OCI-LY7 (cell line): ENCODE measurements at regions not wholly inside any gene's neighbourhood (a gene's known extent, or its start where the extent isn't known, plus 50 kb on each side); places are given as distances from the start of the nearest gene placed in this dataset.

Source experiments
- BruUV-seq: library from RNA; stranded (reverse); fragments of 400-500 nt; replicated peaks from 2 replicates; lab custom pipeline; 2021; lab: Mats Ljungman, UMichigan
- CTCF ChIA-PET: fragments of 300-600 bp; sonication (Branson Sonifier 250); formaldehyde crosslinking; loops from one replicate; lab custom pipeline; 2022; ENCODE audit warnings: antibody characterized with exemption; ENCODE audit not compliant: unreplicated experiment; lab: Charles Lee
- POLR2A ChIA-PET: fragments of 300-600 bp; sonication (Branson Sonifier 250); formaldehyde crosslinking; loops from one replicate; lab custom pipeline; 2022; ENCODE audit warnings: antibody characterized with exemption; lab: Charles Lee
- DNase-seq: peaks from one replicate; pipeline ENCODE4 v3.0.0-alpha.2; 2015; ENCODE audit warnings: low spot score
- H2AFZ ChIP-seq: fragments of 200-600 bp; sonication (generic), shearing (Covaris generic); 2 replicates; pipeline ENCODE4 v1.6.1; 2014; ENCODE audit warnings: mild to moderate bottlenecking, antibody characterized with exemption, low read length, moderate library complexity
- H3K27ac ChIP-seq: fragments of 200-600 bp; sonication (generic); 2 replicates; pipeline ENCODE4 v1.5.1; 2014; ENCODE audit warnings: mixed run types, low read depth, mild to moderate bottlenecking, moderate library complexity, low read length, inconsistent platforms; ENCODE audit not compliant: poor library complexity, severe bottlenecking
- H3K36me3 ChIP-seq: fragments of 200-600 bp; sonication (generic); 2 replicates; pipeline ENCODE4 v1.6.1; 2014; ENCODE audit warnings: mild to moderate bottlenecking, antibody characterized with exemption, low read length, moderate library complexity, mixed read lengths; ENCODE audit not compliant: insufficient read depth
- H3K4me1 ChIP-seq: fragments of 200-600 bp; sonication (generic); 2 replicates; pipeline ENCODE4 v1.5.1; 2014; ENCODE audit warnings: mild to moderate bottlenecking, low read length; ENCODE audit not compliant: insufficient read depth, poor library complexity, severe bottlenecking
- H3K4me2 ChIP-seq: fragments of 200-600 bp; sonication (generic); 2 replicates; pipeline ENCODE4 v1.6.1; 2014; ENCODE audit warnings: mild to moderate bottlenecking, low read length
- H3K4me3 ChIP-seq: fragments of 200-600 bp; sonication (generic); 2 replicates; pipeline ENCODE4 v1.5.1; 2014; ENCODE audit warnings: mild to moderate bottlenecking, low read depth, low read length; ENCODE audit not compliant: poor library complexity, severe bottlenecking
- H3K79me2 ChIP-seq: fragments of 200-600 bp; sonication (generic); 2 replicates; pipeline ENCODE4 v1.6.1; 2016; ENCODE audit warnings: low read depth, mild to moderate bottlenecking, low read length, moderate library complexity, mixed read lengths; ENCODE audit not compliant: insufficient read depth
- H3K9me2 ChIP-seq: fragments of 200-600 bp; sonication (generic); 2 replicates; pipeline ENCODE4 v1.6.1; 2016; ENCODE audit warnings: mild to moderate bottlenecking, low read length, mixed read lengths; ENCODE audit not compliant: insufficient read depth
- H3K9me3 ChIP-seq: fragments of 200-600 bp; sonication (generic); 2 replicates; pipeline ENCODE4 v1.6.1; 2014; ENCODE audit warnings: mild to moderate bottlenecking, mixed run types, low read length, mixed read lengths
- H4K20me1 ChIP-seq: fragments of 200-600 bp; sonication (generic); 2 replicates; pipeline ENCODE4 v1.6.1; 2014; ENCODE audit warnings: mild to moderate bottlenecking, antibody characterized with exemption, low read length, moderate library complexity, mixed read lengths; ENCODE audit not compliant: insufficient read depth
- EZH2phosphoT487 ChIP-seq: fragments of 200-600 bp; sonication (generic); IDR thresholded peaks from 2 replicates; pipeline ENCODE4 v1.6.1; 2018; ENCODE audit warnings: low read depth, borderline replicate concordance, mild to moderate bottlenecking, mixed run types, antibody characterized with exemption, low read length, moderate library complexity, mixed read lengths
- intact Hi-C: fragments of 100-400 bp; cut with micrococcal nuclease; formaldehyde crosslinking; loops from one replicate; pipeline ENCODE4 v1.10.0; 2022; ENCODE audit not compliant: unreplicated experiment
- TF ChIP-seq, protein P1 (sequence below): fragments of 200-600 bp; sonication (generic); conservative IDR thresholded peaks from 2 replicates; pipeline ENCODE4 v1.5.1; 2014; ENCODE audit warnings: mild to moderate bottlenecking, antibody characterized with exemption, low read length, moderate library complexity, mixed read lengths

DNA sequence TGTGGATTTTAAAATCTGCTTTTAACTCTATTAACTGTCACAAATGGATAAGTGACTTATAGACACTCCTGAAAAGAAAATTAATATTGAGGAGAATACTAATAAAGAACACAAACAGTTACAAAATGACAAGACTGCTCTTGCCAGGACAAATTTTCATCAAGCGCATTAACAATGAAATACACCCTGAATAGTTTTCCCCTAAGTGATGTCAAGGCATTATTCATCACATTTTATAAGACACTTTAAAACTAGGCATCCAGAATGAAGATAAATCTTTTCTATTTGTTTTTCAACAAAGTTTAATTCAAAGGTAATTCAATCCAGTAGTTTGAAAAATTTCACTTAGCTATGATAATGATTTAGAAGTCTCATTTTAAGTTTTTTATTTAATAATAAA lies 110.5 kb upstream of the SEC61G start:
- H4K20me1 ChIP-seq: no peaks in the 10 kb centered on the region
- DNase-seq: no peak
- no peak overlapping the region for H3K4me2 ChIP-seq
- no peak overlapping the region for H3K4me3 ChIP-seq
- no peak overlapping the region for H3K27ac ChIP-seq
- H2AFZ ChIP-seq: no peak overlapping the region
- H3K9me3 ChIP-seq: no peaks in the 10 kb centered on the region
- no peaks in the 10 kb centered on the region for H3K4me1 ChIP-seq
- ChIA-PET POLR2A (no interaction called here), CTCF (no interaction called here)
- TF ChIP-seq, protein P1, sequence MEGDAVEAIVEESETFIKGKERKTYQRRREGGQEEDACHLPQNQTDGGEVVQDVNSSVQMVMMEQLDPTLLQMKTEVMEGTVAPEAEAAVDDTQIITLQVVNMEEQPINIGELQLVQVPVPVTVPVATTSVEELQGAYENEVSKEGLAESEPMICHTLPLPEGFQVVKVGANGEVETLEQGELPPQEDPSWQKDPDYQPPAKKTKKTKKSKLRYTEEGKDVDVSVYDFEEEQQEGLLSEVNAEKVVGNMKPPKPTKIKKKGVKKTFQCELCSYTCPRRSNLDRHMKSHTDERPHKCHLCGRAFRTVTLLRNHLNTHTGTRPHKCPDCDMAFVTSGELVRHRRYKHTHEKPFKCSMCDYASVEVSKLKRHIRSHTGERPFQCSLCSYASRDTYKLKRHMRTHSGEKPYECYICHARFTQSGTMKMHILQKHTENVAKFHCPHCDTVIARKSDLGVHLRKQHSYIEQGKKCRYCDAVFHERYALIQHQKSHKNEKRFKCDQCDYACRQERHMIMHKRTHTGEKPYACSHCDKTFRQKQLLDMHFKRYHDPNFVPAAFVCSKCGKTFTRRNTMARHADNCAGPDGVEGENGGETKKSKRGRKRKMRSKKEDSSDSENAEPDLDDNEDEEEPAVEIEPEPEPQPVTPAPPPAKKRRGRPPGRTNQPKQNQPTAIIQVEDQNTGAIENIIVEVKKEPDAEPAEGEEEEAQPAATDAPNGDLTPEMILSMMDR: no peak
- no peak for TF ChIP-seq EZH2phosphoT487
- intact Hi-C loops: no loop called here
- no peaks in the 10 kb centered on the region for H3K9me2 ChIP-seq
- no peaks in the 10 kb centered on the region for H3K79me2 ChIP-seq
- BruUV-seq: no TSS peak
- no peaks in the 10 kb centered on the region for H3K36me3 ChIP-seq

- Histone ChIP-seq H3K27ac (no peak overlapping the region), H4K20me1 (no peaks in the 10 kb centered on the region), H3K4me3 (no peak overlapping the region), H3K4me1 (no peaks in the 10 kb centered on the region), H3K79me2 (no peaks in the 10 kb centered on the region), H3K36me3 (no peaks in the 10 kb centered on the region), H3K9me2 (no peaks in the 10 kb centered on the region), H3K4me2 (no peak overlapping the region), H3K9me3 (no peaks in the 10 kb centered on the region), H2AFZ (no peak overlapping the region)
- DNase-seq: no peak
- intact Hi-C loops: no loop called here
- ChIA-PET CTCF (no interaction called here), POLR2A (interaction anchor here (0.7 kb wide), 2 partner anchors 108 to 902 kb away, joined by 4 read pairs; no protein-coding TSS in a partner anchor)
- TF ChIP-seq, protein P1: no peak
- no peak for TF ChIP-seq EZH2phosphoT487
- BruUV-seq: no TSS peak
These were observed 115.8 kb upstream of the SEC61G start for GRCh38 chr7:54874804-54875203.

DNA sequence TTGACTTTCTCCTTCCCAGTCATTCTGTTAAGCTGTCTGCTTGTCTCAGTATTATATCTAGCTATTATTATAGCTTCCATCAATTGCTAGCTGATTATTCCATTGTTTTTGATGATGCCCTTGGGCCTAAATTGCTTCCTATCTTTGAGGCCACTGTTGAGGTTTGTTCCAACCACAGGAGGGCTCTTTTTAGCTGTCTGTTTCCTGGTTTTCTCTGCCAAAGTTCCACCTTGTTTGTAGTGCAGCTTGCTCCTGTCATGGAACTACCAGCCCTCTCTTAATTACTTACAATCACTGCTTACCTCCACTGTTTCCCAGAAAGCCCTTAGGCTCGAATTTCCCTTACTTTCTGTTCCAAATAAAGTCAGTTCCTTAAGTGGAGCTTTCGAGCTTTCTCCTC lies 118.7 kb upstream of the SEC61G start:
- H3K36me3 ChIP-seq: no peaks in the 10 kb centered on the region
- H3K4me1 ChIP-seq: no peaks in the 10 kb centered on the region
- no peak overlapping the region for H3K4me3 ChIP-seq
- TF ChIP-seq EZH2phosphoT487: no peak
- TF ChIP-seq, protein P1: no peak
- DNase-seq: no peak
- CTCF ChIA-PET: no interaction called here
- H3K4me2 ChIP-seq: no peak overlapping the region
- no peaks in the 10 kb centered on the region for H4K20me1 ChIP-seq
- no TSS peak for BruUV-seq
- H3K79me2 ChIP-seq: no peaks in the 10 kb centered on the region
- no peaks in the 10 kb centered on the region for H3K9me3 ChIP-seq
- H2AFZ ChIP-seq: no peak overlapping the region
- H3K27ac ChIP-seq: no peak overlapping the region
- POLR2A ChIA-PET: interaction anchor here (0.7 kb wide), 2 partner anchors 9 to 209 kb away, joined by 4 to 7 read pairs; no protein-coding TSS in a partner anchor
- intact Hi-C loops: no loop called here
- H3K9me2 ChIP-seq: no peaks in the 10 kb centered on the region
